Tibial nerve (tissue), 4 donors: ENCODE measurements at regions not wholly inside any gene's neighbourhood (a gene's known extent, or its start where the extent isn't known, plus 50 kb on each side); places are given as distances from the start of the nearest gene placed in this dataset.
A peak's percentile ranks its signal among the peaks of the same experiment; 100 is the strongest.

Experiments
- DNase-seq, 2 donors: peaks; one replicate each; pipeline ENCODE4 v3.0.0-alpha.2; 2019; ENCODE audit warnings: low spot score in 2 of 2
- H3K27ac ChIP-seq, 4 donors: fragments of 200-600 bp; sonication (generic) in 3 of 4; one replicate each; pipeline ENCODE4 v1.5.1; 2017 to 2019; ENCODE audit warnings: mild to moderate bottlenecking in 1 of 4
- H3K27me3 ChIP-seq, 2 donors: fragments of 200-600 bp; sonication (generic) in 1 of 2; one replicate each; pipeline versions ENCODE4 v1.5.1 to v1.6.0; 2017 to 2019
- H3K36me3 ChIP-seq, 3 donors: fragments of 200-600 bp; sonication (generic); one replicate each; pipeline ENCODE4 v1.5.1; 2018 to 2019
- H3K4me1 ChIP-seq, 4 donors: fragments of 200-600 bp; sonication (generic) in 3 of 4; one replicate each; pipeline ENCODE4 v1.5.1; 2017 to 2019
- H3K4me3 ChIP-seq, 4 donors: fragments of 200-600 bp; sonication (generic) in 3 of 4; one replicate each; pipeline ENCODE4 v1.5.1; 2017 to 2019; ENCODE audit warnings: mild to moderate bottlenecking in 1 of 4, moderate library complexity in 1 of 4
- H3K9me3 ChIP-seq, 4 donors: fragments of 200-600 bp; sonication (generic) in 3 of 4; one replicate each; pipeline ENCODE4 v1.5.1; 2017 to 2019
- CTCF ChIP-seq, 5 experiments: fragments of 200-600 bp in 3 of 5; fragments of 450-650 bp in 2 of 5; sonication (generic) in 3 of 5; IDR thresholded peaks; one replicate each; pipeline ENCODE4 v1.5.1; 2016 to 2019; ENCODE audit warnings: antibody characterized with exemption in 5 of 5, mild to moderate bottlenecking in 3 of 5, moderate library complexity in 2 of 5
- EP300 ChIP-seq, 2 donors: sonication (generic); formaldehyde crosslinking; IDR thresholded peaks; one replicate each; pipeline ENCODE4 v1.6.1; 2017; ENCODE audit warnings: antibody characterized with exemption in 2 of 2, mild to moderate bottlenecking in 1 of 2
- POLR2A ChIP-seq, 2 donors: fragments of 450-650 bp; IDR thresholded peaks; one replicate each; pipeline ENCODE4 v1.6.1; 2017; ENCODE audit warnings: antibody characterized with exemption in 2 of 2, mild to moderate bottlenecking in 2 of 2, moderate library complexity in 2 of 2
- WGBS, 2 donors: methylation state at CpG; one replicate each; pipeline ENCODE4 v1.1.5; 2018; 5-methylcytosine and 5-hydroxymethylcytosine counted together

- no peak for TF ChIP-seq POLR2A (IDR thresholded peaks at IDR 0.05)
- TF ChIP-seq CTCF (IDR thresholded peaks at IDR 0.05) = no peak
- no peak for TF ChIP-seq EP300 (IDR thresholded peaks at IDR 0.05)
- Histone ChIP-seq H3K4me1 (no peaks in the 10 kb centered on the region), H3K27ac (no peak overlapping the region), H3K27me3 (no peaks in the 10 kb centered on the region), H3K36me3 (no peaks in the 10 kb centered on the region), H3K4me3 (no peak overlapping the region), H3K9me3 (no peaks in the 10 kb centered on the region)
- 93 to 94% methylated on average over 2 of the region's 2 CpGs for WGBS, 2 donors
- DNase-seq = no peak
Observed at GRCh38 chr13:107675847-107676550, 539.3 kb downstream of the LIG4 start.

GRCh38 chr13:107669391-107669993 is 545.8 kb downstream of the LIG4 start:
- Histone ChIP-seq H3K9me3 (peaks cover 0 to 5% (median 0%) of the 10 kb centered on the region in 4 donors), H3K36me3 (no peaks in the 10 kb centered on the region), H3K4me1 (no peaks in the 10 kb centered on the region), H3K27me3 (no peaks in the 10 kb centered on the region), H3K27ac (no peak overlapping the region), H3K4me3 (no peak overlapping the region)
- 11 to 21% methylated on average over 8 of the region's 8 CpGs for WGBS, 2 donors
- DNase-seq = no peak
- TF ChIP-seq EP300 (IDR thresholded peaks at IDR 0.05) (no peak), CTCF (IDR thresholded peaks at IDR 0.05) (no peak), POLR2A (IDR thresholded peaks at IDR 0.05) (no peak)

- no peaks in the 10 kb centered on the region for H3K27me3 ChIP-seq
- H3K27ac ChIP-seq = no peak overlapping the region
- H3K4me1 ChIP-seq = no peaks in the 10 kb centered on the region
- H3K4me3 ChIP-seq = no peak overlapping the region
- TF ChIP-seq POLR2A (IDR thresholded peaks at IDR 0.05) (no peak), CTCF (IDR thresholded peaks at IDR 0.05) (no peak), EP300 (IDR thresholded peaks at IDR 0.05) (no peak)
- H3K9me3 ChIP-seq = peaks cover 0 to 5% (median 0%) of the 10 kb centered on the region in 4 donors
- DNase-seq = no peak
- 82 to 91% methylated on average over 2 of the region's 2 CpGs for WGBS, 2 donors
- no peaks in the 10 kb centered on the region for H3K36me3 ChIP-seq
Observed at GRCh38 chr13:107665926-107666458, 549.3 kb downstream of the LIG4 start.

DNA sequence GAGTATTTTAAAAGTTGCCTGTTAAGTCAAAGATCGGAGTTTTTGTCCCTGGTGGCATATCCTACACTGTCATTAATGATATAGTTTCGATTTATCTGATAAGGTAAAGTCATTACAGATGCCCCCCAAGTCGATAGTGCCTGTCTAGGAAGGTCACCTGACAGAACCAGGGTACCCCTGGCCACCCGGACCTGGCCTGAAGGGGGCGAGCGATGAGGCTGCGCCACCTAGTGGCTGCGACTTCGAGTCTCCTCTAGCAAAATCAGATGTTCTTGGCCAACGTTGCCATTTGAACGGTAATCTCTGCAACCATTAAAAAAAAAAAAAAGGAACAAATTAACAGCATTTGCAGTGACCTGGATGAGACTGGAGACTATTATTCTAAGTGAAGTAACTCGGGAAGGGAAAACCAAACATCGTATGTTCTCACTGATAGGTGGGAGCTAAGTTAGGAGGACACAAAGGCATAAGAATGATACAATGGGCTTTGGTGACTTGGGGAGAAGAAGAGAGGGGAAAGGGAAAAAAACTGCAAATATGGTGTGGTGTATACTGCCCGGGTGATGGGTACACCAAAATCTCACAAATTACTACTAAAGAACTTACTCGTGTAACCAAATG is 565.1 kb downstream of the LIG4 start:
- TF ChIP-seq CTCF (IDR thresholded peaks at IDR 0.05) (peak; percentile 35 to 62 (median 56)), POLR2A (IDR thresholded peaks at IDR 0.05) (no peak), EP300 (IDR thresholded peaks at IDR 0.05) (no peak)

DNA sequence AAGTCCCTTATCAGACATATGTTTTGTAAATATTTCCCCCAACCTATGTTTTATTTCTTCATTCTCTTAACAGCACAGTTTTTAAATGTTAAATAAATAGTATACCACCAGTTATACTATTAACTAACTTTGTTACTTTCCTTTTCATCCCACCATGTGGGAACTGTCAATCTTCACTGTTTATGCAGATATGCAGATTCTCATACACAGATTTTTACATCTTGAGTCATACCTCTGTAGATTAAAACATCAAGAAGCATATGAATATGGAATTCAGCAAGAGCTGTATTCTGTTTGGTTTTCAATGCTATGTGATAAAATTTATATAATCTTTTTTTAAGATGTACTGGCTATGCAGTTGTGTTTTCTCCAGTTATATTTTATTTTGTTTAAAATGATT is 566.3 kb downstream of the LIG4 start:
- Histone ChIP-seq H3K27ac (no peak overlapping the region), H3K27me3 (no peaks in the 10 kb centered on the region), H3K9me3 (no peaks in the 10 kb centered on the region), H3K36me3 (no peaks in the 10 kb centered on the region), H3K4me1 (no peaks in the 10 kb centered on the region), H3K4me3 (no peak overlapping the region)
- no peak for TF ChIP-seq POLR2A (IDR thresholded peaks at IDR 0.05)
- TF ChIP-seq CTCF (IDR thresholded peaks at IDR 0.05) = no peak
- DNase-seq = no peak

More for the DNA sequence above, 565.1 kb downstream of the LIG4 start:
- H3K9me3 ChIP-seq = no peaks in the 10 kb centered on the region
- no peak overlapping the region for H3K4me3 ChIP-seq
- WGBS, 2 donors = 19 to 24% methylated on average over 15 of the region's 15 CpGs
- DNase-seq = peak; percentile 15 to 33
- no peaks in the 10 kb centered on the region for H3K36me3 ChIP-seq
- H3K4me1 ChIP-seq = no peaks in the 10 kb centered on the region
- H3K27ac ChIP-seq = no peak overlapping the region
- no peaks in the 10 kb centered on the region for H3K27me3 ChIP-seq
